ENCODE measurements at regions not wholly inside any gene's neighbourhood (a gene's known extent, or its start where the extent isn't known, plus 50 kb on each side); places are given as distances from the start of the nearest gene placed in this dataset.

GRCh38 chr11:134665571-134666270, 253.7 kb upstream of the B3GAT1 start:
- no peaks in the 10 kb centered on the region for H3K79me2 ChIP-seq (ENCODE audit: insufficient read depth, low read length)
- no peak for TF ChIP-seq TERF1 (CRISPR knock-in tag; IDR thresholded peaks at IDR 0.05)
- 0 out of 2 replicates have a peak, but pooled peaks have one; percentile 6 for TF ChIP-seq ATF7 (IDR thresholded peaks at IDR 0.05)
- TF ChIP-seq ATF7 (CRISPR knock-in tag; IDR thresholded peaks at IDR 0.05): no peak
- TF ChIP-seq SNAI1 (CRISPR knock-in tag; IDR thresholded peaks at IDR 0.05; ENCODE audit: borderline replicate concordance): no peak
- TF ChIP-seq ZNF850 (CRISPR knock-in tag; conservative IDR thresholded peaks at IDR 0.05): no peak
- peaks cover 2 to 29% of the 10 kb centered on the region in 2 experiments; a peak in 4 of 5 replicates for H3K27me3 ChIP-seq (ENCODE audit: control insufficient read depth in 1 of 2, insufficient read depth in 2 of 2, low read length in 2 of 2)
- in situ Hi-C loops (cut with HindIII; ENCODE audit: extremely low pct_ligation_motif_present, low pct_unique_long_range_greater_than_20kb): no loop called here
- intact Hi-C loops (cut with micrococcal nuclease; ENCODE audit: unreplicated experiment): no loop called here
- no peak for ATAC-seq
- H3K9ac ChIP-seq (ENCODE audit: insufficient read depth, low read depth, low read length): no peak overlapping the region
- no TSS peak for BruUV-seq (replicated peaks)
- H2AFZ ChIP-seq (ENCODE audit: low read length): no peak overlapping the region
- no peaks in the 10 kb centered on the region for H3K36me3 ChIP-seq (replicated peaks in 1 of 2; ENCODE audit: control insufficient read depth in 1 of 2, insufficient read depth in 2 of 2, low read length in 2 of 2)
- H3K4me2 ChIP-seq (ENCODE audit: low read depth, low read length): no peak overlapping the region
- no peaks in the 10 kb centered on the region for H3K9me3 ChIP-seq (ENCODE audit: low read length)
- no peaks in the 10 kb centered on the region for H3K4me1 ChIP-seq (ENCODE audit: insufficient read depth, low read length)
- no peak overlapping the region for H3K4me3 ChIP-seq (replicated peaks in 1 of 3; ENCODE audit: insufficient read depth in 1 of 3, low read depth in 2 of 3, low read length in 3 of 3)
- 21% methylated on average over 14 of the region's 19 CpGs for WGBS (ENCODE audit: low lambda C conversion rate)
- POLR2A ChIA-PET: no interaction called here
- CTCF ChIA-PET (ENCODE audit: low intra/inter-chr PET ratio, low total read pairs): no interaction called here
- no peak for DNase-seq (ENCODE audit: low spot score)
- no peak overlapping the region for H3K27ac ChIP-seq (ENCODE audit: extremely low read length, insufficient read depth, low read length)
- H4K20me1 ChIP-seq (ENCODE audit: insufficient read depth, low read length): no peaks in the 10 kb centered on the region
- no peak for FAIRE-seq

GRCh38 chr11:134665188-134665535, 253.1 kb upstream of the B3GAT1 start:
- Histone ChIP-seq H3K9ac (ENCODE audit: insufficient read depth, low read depth, low read length) (no peak overlapping the region), H4K20me1 (ENCODE audit: insufficient read depth, low read length) (no peaks in the 10 kb centered on the region), H3K79me2 (ENCODE audit: insufficient read depth, low read length) (no peaks in the 10 kb centered on the region), H3K9me3 (ENCODE audit: low read length) (no peaks in the 10 kb centered on the region), H3K4me1 (ENCODE audit: insufficient read depth, low read length) (no peaks in the 10 kb centered on the region), H3K36me3 (replicated peaks in 1 of 2; ENCODE audit: control insufficient read depth in 1 of 2, insufficient read depth in 2 of 2, low read length in 2 of 2) (no peaks in the 10 kb centered on the region), H3K27ac (ENCODE audit: extremely low read length, insufficient read depth, low read length) (no peak overlapping the region), H3K4me2 (ENCODE audit: low read depth, low read length) (no peak overlapping the region), H2AFZ (ENCODE audit: low read length) (no peak overlapping the region), H3K4me3 (replicated peaks in 1 of 3; ENCODE audit: insufficient read depth in 1 of 3, low read depth in 2 of 3, low read length in 3 of 3) (no peak overlapping the region), H3K27me3 (ENCODE audit: control insufficient read depth in 1 of 2, insufficient read depth in 2 of 2, low read length in 2 of 2) (peaks cover 2 to 24% of the 10 kb centered on the region in 2 experiments; a peak in 4 of 5 replicates)
- ChIA-PET POLR2A (no interaction called here), CTCF (ENCODE audit: low intra/inter-chr PET ratio, low total read pairs) (no interaction called here)
- no peak for FAIRE-seq
- in situ Hi-C loops (cut with HindIII; ENCODE audit: extremely low pct_ligation_motif_present, low pct_unique_long_range_greater_than_20kb): no loop called here
- intact Hi-C loops (cut with micrococcal nuclease; ENCODE audit: unreplicated experiment): no loop called here
- WGBS (ENCODE audit: low lambda C conversion rate): 32% methylated on average over 5 of the region's 12 CpGs
- BruUV-seq (replicated peaks): no TSS peak
- DNase-seq (ENCODE audit: low spot score): no peak
- ATAC-seq: no peak
- TF ChIP-seq ZNF572 (CRISPR knock-in tag; IDR thresholded peaks at IDR 0.05): no peak
- no peak for TF ChIP-seq IRF9 (CRISPR knock-in tag; IDR thresholded peaks at IDR 0.05; ENCODE audit: borderline replicate concordance)
- no peak for TF ChIP-seq ZNF772 (CRISPR knock-in tag; IDR thresholded peaks at IDR 0.05)
